ENCODE measurements at regions not wholly inside any gene's neighbourhood (a gene's known extent, or its start where the extent isn't known, plus 50 kb on each side); places are given as distances from the start of the nearest gene placed in this dataset.

GRCh38 chr13:85974608-85975366 is 175.6 kb upstream of the SLITRK6 start:
- Histone ChIP-seq H3K27me3 (no peaks in the 10 kb centered on the region), H3K9me3 (no peaks in the 10 kb centered on the region), H3K4me3 (no peak overlapping the region), H3K4me1 (ENCODE audit: insufficient read depth) (no peaks in the 10 kb centered on the region), H3K36me3 (no peaks in the 10 kb centered on the region), H3K27ac (no peak overlapping the region)
- TF ChIP-seq POLR2A (IDR thresholded peaks at IDR 0.05) = no peak
- no peak for TF ChIP-seq CTCF (IDR thresholded peaks at IDR 0.05)
- no peak for TF ChIP-seq EP300 (IDR thresholded peaks at IDR 0.05)
- intact Hi-C loops (cut with DNase I) = no loop called here
- no peak for DNase-seq
- WGBS, 3 donors = 64 to 73% (median 68%) methylated on average over 4 of the region's 4 CpGs

- no peak for DNase-seq
- TF ChIP-seq EP300 (IDR thresholded peaks at IDR 0.05) (no peak), POLR2A (IDR thresholded peaks at IDR 0.05) (no peak), CTCF (IDR thresholded peaks at IDR 0.05) (no peak)
- no peaks in the 10 kb centered on the region for H3K27me3 ChIP-seq
- no peaks in the 10 kb centered on the region for H3K36me3 ChIP-seq
- intact Hi-C loops (cut with DNase I) = no loop called here
- H3K27ac ChIP-seq = no peak overlapping the region
- no peaks in the 10 kb centered on the region for H3K9me3 ChIP-seq
- no peak overlapping the region for H3K4me3 ChIP-seq
- H3K4me1 ChIP-seq (ENCODE audit: insufficient read depth) = no peaks in the 10 kb centered on the region
Observed at GRCh38 chr13:85970727-85971126, 171.5 kb upstream of the SLITRK6 start.

- no peaks in the 10 kb centered on the region for H3K4me1 ChIP-seq (ENCODE audit: insufficient read depth)
- intact Hi-C loops (cut with DNase I) = no loop called here
- H3K27me3 ChIP-seq = no peaks in the 10 kb centered on the region
- no peak overlapping the region for H3K27ac ChIP-seq
- H3K4me3 ChIP-seq = no peak overlapping the region
- no peaks in the 10 kb centered on the region for H3K9me3 ChIP-seq
- H3K36me3 ChIP-seq = no peaks in the 10 kb centered on the region
- no peak for TF ChIP-seq POLR2A (IDR thresholded peaks at IDR 0.05)
- TF ChIP-seq EP300 (IDR thresholded peaks at IDR 0.05) = no peak
- TF ChIP-seq CTCF (IDR thresholded peaks at IDR 0.05) = no peak
- DNase-seq = no peak
Observed at GRCh38 chr13:85969331-85969730, 170.1 kb upstream of the SLITRK6 start.

GRCh38 chr13:85935868-85936467 is 136.7 kb upstream of the SLITRK6 start:
- Histone ChIP-seq H3K4me3 (no peak overlapping the region), H3K36me3 (no peaks in the 10 kb centered on the region), H3K9me3 (no peaks in the 10 kb centered on the region), H3K4me1 (ENCODE audit: insufficient read depth) (no peaks in the 10 kb centered on the region), H3K27me3 (no peaks in the 10 kb centered on the region), H3K27ac (no peak overlapping the region)
- intact Hi-C loops (cut with DNase I) = no loop called here
- no peak for DNase-seq
- 72 to 90% (median 80%) methylated on average over 4 of the region's 4 CpGs for WGBS, 3 donors
- TF ChIP-seq POLR2A (IDR thresholded peaks at IDR 0.05) = no peak
- no peak for TF ChIP-seq CTCF (IDR thresholded peaks at IDR 0.05)
- no peak for TF ChIP-seq EP300 (IDR thresholded peaks at IDR 0.05)
